B cell (primary cell): ENCODE measurements at regions not wholly inside any gene's neighbourhood (a gene's known extent, or its start where the extent isn't known, plus 50 kb on each side); places are given as distances from the start of the nearest gene placed in this dataset.
"Not testable (repeated sequence)": the region's sequence is repeated elsewhere in the genome, so short reads cannot be mapped to it uniquely, and the experiment has no call there.

Experiments
- ATAC-seq: fragments of 200-7000 bp; cut with Tn5 transposase; one replicate; pipeline ENCODE4 v1.10.0; 2021; ENCODE audit warnings: low read depth, mild to moderate bottlenecking, moderate number of reproducible peaks, moderate library complexity
- CTCF ChIA-PET: fragments of 350-600 bp; sonication (Branson Sonifier 250); formaldehyde crosslinking; loops from one replicate; lab custom pipeline; 2021; ENCODE audit warnings: antibody characterized with exemption, inconsistent platforms; lab: Charles Lee
- POLR2A ChIA-PET: fragments of 350-600 bp; sonication (Branson Sonifier 250); formaldehyde crosslinking; loops from one replicate; lab custom pipeline; 2021; ENCODE audit warnings: antibody characterized with exemption; lab: Charles Lee
- DNase-seq: peaks from one replicate; pipeline ENCODE4 v3.0.0; 2013
- H2AFZ ChIP-seq: 2 replicates; pipeline ENCODE4 v1.6.1; 2012; ENCODE audit warnings: mild to moderate bottlenecking, low read depth, low read length; ENCODE audit not compliant: insufficient read depth, poor library complexity, severe bottlenecking
- H3K27ac ChIP-seq, 2 donors: 1 replicate in 1 of 2; 2 replicates in 1 of 2; pipeline ENCODE4 v1.5.1; 2012 to 2013; ENCODE audit warnings: low read length in 2 of 2, mild to moderate bottlenecking in 2 of 2, moderate library complexity in 1 of 2
- H3K27me3 ChIP-seq, 4 experiments: fragments of 200-600 bp in 1 of 4; sonication (generic) in 1 of 4; replicated peaks in 1 of 4; 1 replicate in 2 of 4; 2 replicates in 2 of 4; pipeline versions ENCODE4 v1.6.1 to v1.7.0; 2013 to 2016; ENCODE audit warnings: low read length in 3 of 4, mild to moderate bottlenecking in 2 of 4, mixed read lengths in 1 of 4, moderate library complexity in 1 of 4; ENCODE audit not compliant: insufficient read depth in 4 of 4, control insufficient read depth in 3 of 4; ENCODE audit errors: control extremely low read depth in 1 of 4
- H3K36me3 ChIP-seq, 2 experiments: replicated peaks in 1 of 2; 1 replicate in 1 of 2; 2 replicates in 1 of 2; pipeline versions ENCODE4 v1.6.1 to v1.7.1; 2013; ENCODE audit warnings: low read length in 1 of 2; ENCODE audit not compliant: insufficient read depth in 2 of 2, control insufficient read depth in 1 of 2; ENCODE audit errors: control extremely low read depth in 1 of 2, extremely low read depth in 1 of 2
- H3K4me1 ChIP-seq, 2 donors: fragments of 200-600 bp in 1 of 2; sonication (generic) in 1 of 2; 1 replicate in 1 of 2; 2 replicates in 1 of 2; pipeline versions ENCODE4 v1.5.1 to v1.6.1; 2013 to 2017; ENCODE audit warnings: low read length in 2 of 2; ENCODE audit not compliant: control insufficient read depth in 2 of 2, insufficient read depth in 2 of 2
- H3K4me2 ChIP-seq: replicated peaks from 2 replicates; pipeline ENCODE3; 2012; ENCODE audit warnings: mild to moderate bottlenecking, low read depth, low read length; ENCODE audit not compliant: poor library complexity, severe bottlenecking
- H3K4me3 ChIP-seq, 5 experiments: fragments of 200-600 bp in 1 of 5; sonication (generic) in 1 of 5; 1 replicate in 3 of 5; 2 replicates in 2 of 5; pipeline versions ENCODE4 v1.5.1 to v1.7.0; 2011 to 2016; ENCODE audit warnings: low read length in 4 of 5, mild to moderate bottlenecking in 4 of 5, low read depth in 2 of 5, control low read depth in 1 of 5, moderate library complexity in 1 of 5; ENCODE audit not compliant: insufficient read depth in 1 of 5; ENCODE audit errors: control extremely low read depth in 1 of 5, extremely low read depth in 1 of 5
- H3K79me2 ChIP-seq: fragments of 200-600 bp; sonication (generic); one replicate; pipeline ENCODE4 v1.6.0; 2016; ENCODE audit warnings: low read length; ENCODE audit not compliant: control insufficient read depth, insufficient read depth
- H3K9ac ChIP-seq: fragments of 200-600 bp; sonication (generic); 2 replicates; pipeline ENCODE4 v1.6.1; 2017; ENCODE audit warnings: mild to moderate bottlenecking, low read length, moderate library complexity
- H3K9me3 ChIP-seq, 3 donors: one replicate each; pipeline versions ENCODE4 v1.6.1 to v1.7.1; 2013; ENCODE audit warnings: low read length in 2 of 3; ENCODE audit not compliant: control insufficient read depth in 2 of 3, insufficient read depth in 1 of 3; ENCODE audit errors: control extremely low read depth in 1 of 3
- H4K20me1 ChIP-seq: 2 replicates; pipeline ENCODE4 v1.6.0; 2012; ENCODE audit warnings: mild to moderate bottlenecking, low read length; ENCODE audit not compliant: insufficient read depth, control insufficient read depth, poor library complexity, severe bottlenecking
- H3K27ac Mint-ChIP-seq: one replicate; pipeline ENCODE4 v1.8.0; 2021; ENCODE audit warnings: mixed read lengths
- H3K27me3 Mint-ChIP-seq: one replicate; pipeline ENCODE4 v1.8.0; 2021; ENCODE audit warnings: mixed read lengths
- H3K4me1 Mint-ChIP-seq: one replicate; pipeline ENCODE4 v1.8.0; 2021; ENCODE audit warnings: mixed read lengths
- H3K4me3 Mint-ChIP-seq: one replicate; pipeline ENCODE4 v1.8.0; 2021; ENCODE audit warnings: mixed read lengths
- H3K9me3 Mint-ChIP-seq: one replicate; pipeline ENCODE4 v1.8.0; 2022; ENCODE audit warnings: mixed read lengths; ENCODE audit not compliant: insufficient read depth
- EZH2 ChIP-seq: IDR thresholded peaks from 2 replicates; pipeline ENCODE4 v1.6.1; 2012; ENCODE audit warnings: borderline replicate concordance, low read depth, mild to moderate bottlenecking, moderate library complexity, low read length; ENCODE audit not compliant: insufficient read depth, poor library complexity, severe bottlenecking
- WGBS: methylation state at CpG from one replicate; pipeline ENCODE4 v1.1.5; 2013; ENCODE audit warnings: missing lambda C conversion rate; ENCODE audit not compliant: insufficient coverage; 5-methylcytosine and 5-hydroxymethylcytosine counted together
- intact Hi-C: fragments of 100-400 bp; cut with micrococcal nuclease; formaldehyde crosslinking; loops from one replicate; pipeline ENCODE4 v1.10.0; 2022
- TF ChIP-seq, protein P1 (sequence below): fragments of 200-600 bp; IDR thresholded peaks from one replicate; pipeline ENCODE4 v1.8.0; 2022; ENCODE audit warnings: antibody characterized with exemption, mild to moderate bottlenecking

DNA sequence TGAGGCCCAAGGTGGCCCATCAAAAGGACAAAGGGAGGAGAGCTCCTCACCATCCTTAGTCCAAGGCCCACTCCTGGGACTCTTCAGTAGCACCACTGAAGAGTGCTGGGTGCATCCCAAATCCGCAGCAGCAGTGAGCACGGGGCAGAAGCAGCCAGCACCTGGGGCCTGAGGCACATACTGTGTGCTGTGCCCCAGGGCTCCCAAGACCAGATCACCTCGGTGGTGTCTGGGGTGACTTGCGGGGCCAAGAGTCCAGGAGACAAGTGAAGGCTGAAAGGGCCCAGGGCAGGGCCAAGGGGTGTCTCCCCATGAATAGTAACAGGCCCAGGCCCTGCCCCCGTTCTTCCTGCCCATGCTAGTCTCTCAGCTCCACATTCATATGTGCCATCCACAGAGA lies 59.9 kb upstream of the INSIG1 start:
- no peak overlapping the region for H3K27ac Mint-ChIP-seq
- H4K20me1 ChIP-seq: no peaks in the 10 kb centered on the region
- H3K4me1 Mint-ChIP-seq: peaks cover 6% of the 10 kb centered on the region
- H3K9me3 ChIP-seq: no peaks in the 10 kb centered on the region
- no peaks in the 10 kb centered on the region for H3K79me2 ChIP-seq
- no peak overlapping the region for H3K4me2 ChIP-seq
- 98% methylated on average over 5 of the region's 5 CpGs for WGBS
- POLR2A ChIA-PET: no interaction called here
- no peak overlapping the region for H3K27ac ChIP-seq
- H3K9ac ChIP-seq: no peak overlapping the region
- ATAC-seq: no peak
- H2AFZ ChIP-seq: no peak overlapping the region
- no peaks in the 10 kb centered on the region for H3K4me1 ChIP-seq
- no peak for TF ChIP-seq EZH2
- TF ChIP-seq, protein P1, sequence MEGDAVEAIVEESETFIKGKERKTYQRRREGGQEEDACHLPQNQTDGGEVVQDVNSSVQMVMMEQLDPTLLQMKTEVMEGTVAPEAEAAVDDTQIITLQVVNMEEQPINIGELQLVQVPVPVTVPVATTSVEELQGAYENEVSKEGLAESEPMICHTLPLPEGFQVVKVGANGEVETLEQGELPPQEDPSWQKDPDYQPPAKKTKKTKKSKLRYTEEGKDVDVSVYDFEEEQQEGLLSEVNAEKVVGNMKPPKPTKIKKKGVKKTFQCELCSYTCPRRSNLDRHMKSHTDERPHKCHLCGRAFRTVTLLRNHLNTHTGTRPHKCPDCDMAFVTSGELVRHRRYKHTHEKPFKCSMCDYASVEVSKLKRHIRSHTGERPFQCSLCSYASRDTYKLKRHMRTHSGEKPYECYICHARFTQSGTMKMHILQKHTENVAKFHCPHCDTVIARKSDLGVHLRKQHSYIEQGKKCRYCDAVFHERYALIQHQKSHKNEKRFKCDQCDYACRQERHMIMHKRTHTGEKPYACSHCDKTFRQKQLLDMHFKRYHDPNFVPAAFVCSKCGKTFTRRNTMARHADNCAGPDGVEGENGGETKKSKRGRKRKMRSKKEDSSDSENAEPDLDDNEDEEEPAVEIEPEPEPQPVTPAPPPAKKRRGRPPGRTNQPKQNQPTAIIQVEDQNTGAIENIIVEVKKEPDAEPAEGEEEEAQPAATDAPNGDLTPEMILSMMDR: no peak
- CTCF ChIA-PET: no interaction called here
- peaks cover 0 to 6% (median 2%) of the 10 kb centered on the region in 4 experiments for H3K27me3 ChIP-seq
- no peaks in the 10 kb centered on the region for H3K36me3 ChIP-seq
- intact Hi-C loops: no loop called here
- no peak for DNase-seq
- peaks cover 27% of the 10 kb centered on the region for H3K27me3 Mint-ChIP-seq
- no peaks in the 10 kb centered on the region for H3K9me3 Mint-ChIP-seq
- no peak overlapping the region for H3K4me3 Mint-ChIP-seq
- H3K4me3 ChIP-seq: no peak overlapping the region

DNA sequence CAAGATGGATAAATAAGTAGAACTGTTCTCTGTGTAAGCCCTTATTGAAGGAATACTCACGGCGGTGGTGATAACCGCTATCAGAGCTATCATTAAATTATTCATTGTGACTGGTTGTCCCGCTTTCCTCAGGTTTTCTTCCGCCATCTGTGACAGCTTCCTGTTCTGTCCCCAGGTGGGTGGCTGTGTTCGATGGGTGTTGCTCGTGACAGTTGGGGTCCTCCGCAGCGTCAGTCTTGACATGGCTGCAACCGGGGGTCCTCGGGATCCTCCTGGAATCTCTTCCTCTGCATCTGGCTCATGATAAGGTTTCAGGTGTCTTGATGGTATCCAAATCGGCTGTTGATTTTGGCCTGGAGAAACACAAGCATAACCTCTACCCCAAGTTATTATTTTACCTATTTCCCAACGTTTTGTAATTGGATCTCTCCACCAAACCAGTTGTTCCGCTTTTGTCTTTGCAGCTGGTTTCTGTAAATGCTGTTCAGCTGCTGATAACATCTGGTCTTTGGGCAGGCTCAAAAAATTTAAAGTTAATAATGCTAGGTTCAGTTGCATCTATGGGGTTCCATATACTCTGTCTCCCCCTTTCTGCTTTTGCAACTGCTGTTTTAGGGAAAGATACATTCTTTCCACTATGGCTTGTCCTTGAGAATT lies 58.1 kb upstream of the INSIG1 start:
- H3K27ac Mint-ChIP-seq, H3K27me3 ChIP-seq, H4K20me1 ChIP-seq, H3K4me1 Mint-ChIP-seq, intact Hi-C loops, DNase-seq, H3K27ac ChIP-seq, H3K4me3 ChIP-seq, H3K4me2 ChIP-seq, H3K9ac ChIP-seq, H3K4me1 ChIP-seq, H3K79me2 ChIP-seq, H3K36me3 ChIP-seq, H3K9me3 Mint-ChIP-seq, H2AFZ ChIP-seq, H3K4me3 Mint-ChIP-seq, ATAC-seq, POLR2A ChIA-PET: not testable (repeated sequence)
- CTCF ChIA-PET: interaction anchor here (0.9 kb wide), 1 partner anchor 103 kb away, joined by 3 read pairs; no protein-coding TSS in a partner anchor
- peaks cover 0 to 10% (median 2%) of the 10 kb centered on the region in 3 donors for H3K9me3 ChIP-seq
- H3K27me3 Mint-ChIP-seq: peaks cover 33% of the 10 kb centered on the region
- 34% methylated on average over 10 of the region's 14 CpGs for WGBS
